GM18502 (cell line): ENCODE measurements at regions not wholly inside any gene's neighbourhood (a gene's known extent, or its start where the extent isn't known, plus 50 kb on each side); places are given as distances from the start of the nearest gene placed in this dataset.

Experiments
- ATAC-seq: cut with Tn5 transposase; IDR thresholded peaks from one replicate; pipeline ENCODE4 v1.9.1; 2021; ENCODE audit warnings: mild to moderate bottlenecking; ENCODE audit not compliant: unreplicated experiment, poor library complexity

DNA sequence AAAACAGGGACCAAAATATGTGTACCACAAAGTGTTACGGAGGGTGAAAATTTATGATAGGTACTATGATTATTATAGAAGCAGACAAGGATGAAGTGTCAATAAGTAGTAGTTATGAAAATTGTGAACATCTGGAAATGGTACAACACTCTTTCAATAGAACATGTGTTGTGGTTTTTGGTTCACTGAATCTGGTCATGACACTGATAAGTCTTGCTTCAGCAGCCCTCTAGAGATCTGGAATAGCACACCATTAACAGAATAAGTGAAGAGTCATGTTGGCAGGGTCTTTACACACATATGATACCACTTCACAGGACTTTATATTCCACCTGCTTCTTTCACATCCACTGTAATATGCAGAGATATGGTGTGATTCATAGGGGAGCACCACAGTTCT, 985.2 kb upstream of the SEMA6D start:
- ATAC-seq = no peak

GRCh38 chr15:46735115-46735514, 982.2 kb upstream of the SEMA6D start:
- ATAC-seq = no peak

GRCh38 chr15:46751303-46751702, 966.0 kb upstream of the SEMA6D start:
- ATAC-seq = no peak

- no peak for ATAC-seq
Measured at GRCh38 chr15:46753946-46754345, 963.4 kb upstream of the SEMA6D start.

DNA sequence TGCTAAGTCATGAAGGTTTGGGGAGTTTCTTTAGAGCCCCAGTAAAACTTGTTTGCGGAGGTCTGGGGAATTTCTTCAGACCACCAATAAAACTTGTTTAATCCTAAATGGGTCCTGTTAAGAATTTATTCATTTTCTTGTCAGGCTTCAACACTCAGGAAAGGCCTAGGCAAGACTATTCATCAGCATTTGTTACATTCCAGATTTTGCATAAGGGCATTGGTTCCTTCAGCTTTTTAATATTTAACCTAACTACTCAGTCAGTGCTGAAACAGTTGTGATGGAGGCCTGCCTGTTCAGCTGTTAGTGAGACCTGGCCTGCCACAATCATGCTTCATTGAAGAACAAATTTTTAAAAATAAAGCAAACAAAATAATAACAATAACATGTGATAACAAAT, 954.2 kb upstream of the SEMA6D start:
- no peak for ATAC-seq

DNA sequence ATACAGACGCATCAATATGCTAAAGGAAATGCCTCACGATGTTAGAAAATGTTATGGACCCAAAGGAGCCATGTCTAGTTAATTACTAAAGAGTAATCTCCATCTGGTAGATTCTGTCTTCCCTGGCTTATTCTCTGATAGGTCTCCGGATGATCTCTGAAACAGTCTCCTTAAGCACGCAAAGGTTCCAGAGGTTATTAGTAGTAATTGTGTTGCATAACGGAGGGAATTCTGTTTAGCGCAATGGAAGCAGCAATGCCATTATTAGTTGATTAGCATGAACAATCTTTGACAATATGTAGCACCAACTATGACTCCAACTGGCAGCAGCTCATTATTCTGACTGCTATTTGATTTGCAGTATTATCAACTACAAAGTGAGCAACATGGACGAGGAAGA, 952.5 kb upstream of the SEMA6D start:
- ATAC-seq = no peak

GRCh38 chr15:46766021-46766420, 951.3 kb upstream of the SEMA6D start:
- ATAC-seq = no peak

DNA sequence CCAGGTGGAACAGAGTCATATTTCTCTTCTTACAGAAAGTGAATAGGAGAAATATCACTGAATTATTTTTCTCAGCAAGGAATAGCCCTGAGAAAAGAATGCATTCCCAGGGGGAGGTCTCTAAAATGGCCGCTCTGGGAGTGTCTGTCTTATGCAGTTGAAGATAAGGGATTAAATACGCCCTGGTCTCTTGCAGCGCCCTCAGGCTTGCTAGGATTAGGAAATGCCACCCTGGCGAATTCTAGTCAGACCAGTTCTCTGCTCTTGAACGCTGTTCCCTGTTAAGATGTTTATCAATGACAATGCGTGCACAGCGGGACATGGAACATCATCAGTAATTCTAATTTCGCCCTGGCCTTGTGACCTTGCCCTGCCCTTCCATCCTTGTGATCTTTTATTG, 949.0 kb upstream of the SEMA6D start:
- no peak for ATAC-seq

DNA sequence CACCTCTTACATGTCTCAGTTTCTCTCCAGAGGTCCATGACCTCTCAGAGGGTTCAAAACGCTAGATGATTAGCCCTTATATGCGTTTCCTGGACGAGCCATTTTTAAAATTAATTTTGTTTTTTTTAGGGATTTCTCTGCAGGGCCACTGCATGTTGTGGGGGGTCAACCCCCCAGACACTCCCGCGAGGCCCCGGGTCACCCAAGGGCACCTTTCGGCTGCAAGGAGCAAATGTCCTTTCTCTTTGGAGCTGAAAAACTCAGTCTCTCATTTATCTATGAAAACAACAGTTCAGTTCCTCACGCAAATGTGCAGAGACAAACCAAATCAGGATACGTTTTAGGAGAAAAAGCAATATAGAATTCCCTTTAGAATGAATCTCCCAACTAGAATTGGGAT, 944.3 kb upstream of the SEMA6D start:
- ATAC-seq = no peak

GRCh38 chr15:46778876-46779275, 938.4 kb upstream of the SEMA6D start:
- no peak for ATAC-seq

- no peak for ATAC-seq
Measured at GRCh38 chr15:46786590-46787285, 930.6 kb upstream of the SEMA6D start.

- ATAC-seq = no peak
Measured at GRCh38 chr15:46795685-46796084, 921.6 kb upstream of the SEMA6D start.

DNA sequence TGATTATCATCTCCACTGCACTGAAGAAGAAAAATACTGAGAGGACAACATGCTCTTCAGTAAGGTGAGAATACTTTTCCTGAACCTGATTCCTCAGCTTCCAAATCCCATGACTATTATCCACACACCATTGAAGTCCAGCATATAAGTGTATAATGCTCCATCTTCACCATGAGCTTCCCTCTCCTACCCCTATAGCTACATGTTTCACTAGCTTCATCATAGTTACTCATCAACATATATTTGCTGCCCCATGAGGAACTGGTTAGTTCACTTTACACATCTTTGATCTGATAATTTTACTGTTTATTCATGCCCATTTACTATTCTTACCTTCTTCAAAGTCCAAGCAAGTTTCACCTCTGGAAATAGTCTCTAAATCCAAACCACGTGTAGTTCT, 908.5 kb upstream of the SEMA6D start:
- ATAC-seq = no peak

- no peak for ATAC-seq
Measured at GRCh38 chr15:46815240-46815639, 902.1 kb upstream of the SEMA6D start.

DNA sequence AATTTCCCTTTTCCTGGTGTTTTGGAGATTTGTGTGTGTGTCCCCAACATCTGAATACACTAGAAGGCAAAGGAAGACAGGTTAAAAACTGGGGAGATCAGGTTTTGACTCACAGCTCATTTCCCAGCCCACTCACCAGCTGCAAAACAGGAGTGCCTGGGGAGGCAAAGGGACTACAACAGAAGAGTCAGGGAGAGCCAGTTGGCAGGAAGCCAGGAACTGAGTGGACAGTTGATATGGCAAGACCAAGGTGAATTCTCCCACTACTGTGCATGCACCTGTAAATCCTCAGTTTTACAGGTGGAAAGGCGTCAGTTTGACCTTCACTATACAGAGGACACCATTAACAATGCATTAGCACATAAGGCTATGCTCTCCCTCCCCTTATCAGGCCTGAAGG, 901.5 kb upstream of the SEMA6D start:
- no peak for ATAC-seq

DNA sequence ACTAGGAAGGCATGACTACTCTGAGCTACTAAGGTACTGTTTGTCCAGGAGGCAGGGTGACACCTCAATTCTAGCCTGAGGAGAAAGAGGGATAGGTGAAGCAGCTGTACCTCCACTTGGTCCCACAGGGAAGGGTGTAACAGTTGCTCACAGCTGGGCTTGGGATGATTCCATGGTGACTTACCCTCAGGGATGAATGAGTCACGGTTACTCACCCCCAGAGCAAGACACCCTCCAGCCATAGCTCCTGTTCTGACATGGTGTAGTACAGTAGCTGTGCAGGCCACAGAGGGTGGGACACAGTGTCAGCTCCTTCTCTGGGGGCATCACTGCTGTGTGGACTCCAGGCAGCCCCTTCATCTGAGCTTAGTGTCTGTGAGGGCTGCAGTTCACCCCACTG, 868.6 kb upstream of the SEMA6D start:
- ATAC-seq = no peak

GRCh38 chr15:46853600-46853999, 863.7 kb upstream of the SEMA6D start:
- ATAC-seq = no peak

DNA sequence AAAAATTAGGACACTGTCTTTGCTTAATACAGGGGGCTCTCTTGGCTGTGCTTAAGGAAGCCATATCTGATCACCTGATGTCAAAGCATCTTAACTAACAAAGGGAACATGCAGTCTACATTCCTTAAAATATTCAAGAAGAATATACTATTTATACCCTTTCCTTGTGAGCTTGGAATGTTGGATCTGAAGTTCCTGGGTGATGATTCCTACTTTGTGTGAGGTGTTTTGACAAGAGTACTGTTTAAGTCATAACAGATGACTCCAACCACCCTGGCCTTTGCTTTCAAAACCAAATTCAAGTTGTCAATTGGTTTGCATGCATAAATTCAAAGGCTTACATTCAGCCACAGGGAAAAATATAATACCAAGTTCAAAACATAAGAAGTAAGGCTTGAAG, 862.7 kb upstream of the SEMA6D start:
- ATAC-seq = no peak

- no peak for ATAC-seq
Measured at GRCh38 chr15:46855388-46855787, 861.9 kb upstream of the SEMA6D start.

DNA sequence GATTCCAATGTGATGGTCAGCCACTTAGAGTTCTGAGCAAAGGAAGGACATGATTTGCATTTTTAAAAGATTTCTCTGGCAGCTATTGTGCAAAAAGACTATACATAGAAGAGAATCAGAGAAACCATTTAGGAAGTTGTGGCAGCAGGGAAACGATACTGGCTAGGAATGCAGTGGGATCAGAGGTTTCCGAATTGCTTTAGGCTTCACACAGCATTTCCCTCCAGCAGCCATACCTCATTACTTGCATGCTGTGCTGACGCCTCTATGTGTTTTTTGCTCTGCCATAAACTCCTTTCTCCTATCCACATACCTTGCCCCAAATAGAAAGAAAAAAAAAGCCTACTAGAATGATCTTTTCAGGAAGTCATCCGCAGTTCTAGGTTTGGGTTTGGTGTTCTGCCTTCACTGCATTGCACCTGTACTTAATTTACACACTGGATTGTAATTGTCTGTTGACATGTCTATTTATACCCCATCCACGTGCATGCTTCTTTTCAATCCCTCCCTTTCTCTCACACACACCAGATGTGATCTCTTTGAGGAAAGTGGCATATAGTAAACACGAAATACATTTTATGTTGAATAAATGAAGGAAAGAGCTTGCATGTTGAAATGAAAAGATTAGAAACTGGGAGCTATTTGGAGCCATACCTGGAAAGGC, 860.3 kb upstream of the SEMA6D start:
- no peak for ATAC-seq

GRCh38 chr15:46858150-46858549, 859.2 kb upstream of the SEMA6D start:
- ATAC-seq = no peak

DNA sequence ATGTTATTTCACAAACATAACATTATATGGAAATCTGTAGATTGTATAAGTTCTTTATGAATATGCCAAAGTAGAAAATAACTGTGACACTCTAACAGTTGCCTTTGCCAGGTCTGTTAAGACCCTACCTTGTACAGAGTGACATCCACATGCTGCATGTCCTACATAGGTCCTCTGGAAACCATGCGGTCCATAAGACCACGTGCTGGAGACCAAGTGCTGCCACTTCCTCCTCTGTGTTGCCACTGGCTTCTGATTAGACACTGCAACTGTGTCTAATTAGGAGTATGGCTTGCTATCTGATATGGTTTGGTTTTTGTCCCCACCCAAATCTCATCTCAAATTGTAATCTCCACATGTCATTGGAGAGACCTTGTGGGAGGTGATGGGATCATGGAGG, 855.5 kb upstream of the SEMA6D start:
- ATAC-seq = no peak
